ENCODE measurements at regions not wholly inside any gene's neighbourhood (a gene's known extent, or its start where the extent isn't known, plus 50 kb on each side); places are given as distances from the start of the nearest gene placed in this dataset.
"Not testable (repeated sequence)": the region's sequence is repeated elsewhere in the genome, so short reads cannot be mapped to it uniquely, and the experiment has no call there.

DNA sequence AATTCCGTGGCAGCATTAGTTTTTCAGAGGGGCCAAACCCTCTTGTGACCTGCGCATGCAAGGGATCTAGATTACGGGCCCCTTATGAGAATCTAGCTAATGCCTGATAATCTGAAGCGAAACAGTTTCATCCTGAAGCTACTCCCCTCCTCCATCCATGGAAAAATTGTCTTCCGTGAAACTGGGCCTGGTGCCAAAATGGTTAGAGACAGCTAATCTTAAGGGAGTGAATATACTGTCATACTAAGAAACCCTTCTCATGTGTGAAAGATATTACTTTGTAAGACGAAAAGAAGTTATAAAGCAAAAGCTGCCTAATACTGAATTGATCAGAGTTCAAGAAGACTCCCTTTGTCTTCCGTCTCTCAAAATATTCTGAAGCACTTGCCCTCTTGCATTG is 166.3 kb downstream of the DUSP10 start:
- DNase-seq (ENCODE audit: low spot score) = no peak

DNA sequence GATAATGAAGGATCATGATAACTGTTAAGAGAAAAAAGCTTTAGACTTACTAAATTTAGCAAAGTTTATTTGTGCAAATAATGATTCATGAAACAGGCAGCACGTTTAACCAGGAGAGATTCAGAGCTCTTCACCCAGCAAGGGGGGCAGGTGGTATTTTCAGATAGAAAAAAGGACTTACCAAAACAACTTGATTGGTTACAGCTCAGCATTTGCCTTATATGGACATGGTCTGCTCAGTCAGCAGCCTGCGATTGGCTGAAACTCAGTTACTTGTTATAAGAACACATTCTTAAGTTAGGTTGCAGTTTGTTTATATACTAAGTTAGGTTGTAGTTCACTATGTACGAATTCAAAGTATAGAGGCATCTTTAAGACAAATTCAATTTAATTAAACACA is 165.6 kb downstream of the DUSP10 start:
- DNase-seq (ENCODE audit: low spot score) = no peak

DNA sequence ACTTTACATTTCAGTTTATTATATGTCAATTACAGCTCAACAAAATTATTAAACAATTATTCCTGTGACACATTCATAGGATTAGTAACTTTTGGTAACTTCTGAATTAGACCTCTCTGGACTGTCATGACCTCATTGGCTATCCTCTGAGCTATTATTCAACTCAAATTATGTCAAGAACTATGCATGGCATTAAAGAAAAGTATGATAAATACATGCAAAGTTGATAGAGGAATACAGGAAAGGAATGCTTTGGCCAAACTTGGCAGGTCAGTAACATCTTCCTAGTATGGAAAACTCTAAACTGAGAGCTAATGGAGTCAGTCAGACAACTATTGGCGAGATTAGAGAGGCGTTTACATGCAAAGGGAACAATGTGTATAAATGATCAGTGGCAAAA is 158.4 kb downstream of the DUSP10 start:
- no peak for DNase-seq (ENCODE audit: low spot score)

DNA sequence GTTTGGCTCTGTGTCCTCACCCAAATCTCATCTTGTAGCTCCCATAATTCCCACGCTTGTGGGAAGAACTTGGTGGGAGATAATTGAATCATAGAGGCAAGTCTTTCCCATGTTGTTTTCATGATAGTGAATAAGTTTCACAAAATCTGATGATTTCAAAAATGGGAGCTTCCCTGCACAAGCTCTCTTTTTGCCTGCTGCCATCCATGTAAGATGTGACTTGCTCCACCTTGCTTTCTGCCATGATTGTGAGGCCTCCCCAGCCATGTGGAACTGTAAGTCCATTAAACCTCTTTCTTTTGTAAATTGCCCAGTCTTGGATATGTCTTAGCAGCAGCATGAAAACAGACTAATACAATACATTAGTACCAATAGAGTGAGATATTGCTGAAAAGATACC is 154.9 kb downstream of the DUSP10 start:
- DNase-seq (ENCODE audit: low spot score) = not testable (repeated sequence)

DNA sequence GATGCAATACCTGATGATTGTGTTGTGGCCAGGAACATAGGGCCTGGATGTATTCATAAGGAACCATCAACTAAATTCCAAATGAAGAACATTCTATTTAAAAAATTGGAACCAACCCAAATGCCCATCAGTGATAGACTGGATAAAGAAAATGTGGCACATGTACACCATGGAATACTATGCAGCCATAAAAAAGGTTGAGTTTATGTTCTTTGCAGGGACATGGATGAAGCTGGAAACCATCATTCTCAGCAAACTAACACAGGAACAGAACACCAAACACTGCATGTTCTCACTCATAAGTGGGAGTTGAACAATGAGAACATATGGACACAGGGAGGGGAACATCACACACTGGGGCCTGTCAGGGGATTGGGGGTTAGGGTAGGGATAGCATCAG is 150.6 kb downstream of the DUSP10 start:
- DNase-seq (ENCODE audit: low spot score) = not testable (repeated sequence)

DNA sequence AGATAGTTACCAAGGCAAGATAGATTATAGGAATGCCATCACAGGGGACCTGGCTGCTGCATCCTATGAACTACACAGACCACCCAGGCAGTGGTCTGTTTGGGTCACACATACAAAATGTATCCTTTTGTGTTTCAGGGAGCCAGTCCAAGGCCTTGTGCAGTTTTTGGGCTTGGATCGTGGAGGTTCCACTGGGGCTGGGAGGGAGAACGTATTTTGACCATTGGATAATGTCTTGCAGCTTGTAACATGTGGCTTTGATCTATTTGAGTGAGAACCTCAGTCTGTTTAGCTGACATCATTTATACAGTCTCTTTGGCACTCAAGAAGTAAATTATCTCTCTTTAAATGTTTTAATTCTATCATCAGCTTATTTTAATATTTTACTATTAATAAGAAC is 147.3 kb downstream of the DUSP10 start:
- DNase-seq (ENCODE audit: low spot score) = no peak

DNA sequence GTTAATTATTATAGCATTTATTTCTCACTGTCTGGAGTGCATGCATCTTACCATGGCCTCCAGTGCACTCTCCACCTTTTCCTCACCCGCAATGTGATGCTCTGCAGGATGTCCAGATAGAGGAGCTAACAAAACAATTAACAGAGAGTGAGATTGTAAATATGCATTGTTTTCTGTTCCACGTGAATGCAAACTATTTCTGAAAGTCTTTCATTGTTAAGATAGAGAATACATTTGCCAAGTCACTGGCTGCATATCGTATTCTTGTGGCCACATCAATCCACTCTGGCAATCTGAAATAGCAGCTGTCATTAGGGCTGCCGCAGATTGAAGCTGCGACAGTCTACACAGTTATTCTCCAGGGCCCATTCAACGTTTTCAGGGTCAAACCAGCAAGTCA is 143.8 kb downstream of the DUSP10 start:
- no peak for DNase-seq (ENCODE audit: low spot score)

DNA sequence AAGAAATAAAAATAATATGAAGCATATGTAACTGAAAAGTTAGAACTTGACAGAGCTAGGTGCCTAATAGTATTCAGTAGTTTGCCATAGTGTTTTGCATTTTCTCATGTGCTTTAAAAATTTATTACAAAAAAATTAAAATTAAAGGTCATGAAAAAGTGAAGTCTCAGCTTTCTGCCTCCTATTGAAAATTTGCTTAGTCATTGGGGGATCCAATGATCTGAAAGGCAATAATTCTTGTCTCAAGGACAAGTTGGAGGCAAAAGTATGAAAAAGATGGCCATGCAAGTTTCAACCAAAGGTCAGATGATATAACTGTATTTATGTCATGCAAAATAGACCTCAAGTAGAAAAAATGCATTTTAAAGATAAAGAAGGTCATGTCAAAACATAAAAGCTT is 140.7 kb downstream of the DUSP10 start:
- no peak for DNase-seq (ENCODE audit: low spot score)

DNA sequence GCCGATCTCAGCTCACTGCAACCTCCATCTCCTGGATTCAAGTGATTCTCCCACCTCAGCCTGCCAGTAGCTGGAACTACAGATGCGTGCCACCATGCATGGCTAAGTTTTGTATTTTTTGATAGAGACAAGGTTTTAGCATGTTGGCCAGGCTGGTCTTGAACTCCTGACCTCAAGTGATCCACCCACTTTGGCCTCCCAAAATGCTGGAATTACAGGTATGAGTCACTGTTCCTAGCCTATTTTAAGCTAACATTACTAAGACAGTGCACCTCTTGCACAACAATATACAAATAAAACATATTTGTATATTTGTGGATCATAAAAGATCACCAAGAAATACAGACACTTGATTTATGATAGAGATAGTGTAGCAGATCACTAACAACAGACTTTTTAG is 139.1 kb downstream of the DUSP10 start:
- DNase-seq (ENCODE audit: low spot score) = no peak

DNA sequence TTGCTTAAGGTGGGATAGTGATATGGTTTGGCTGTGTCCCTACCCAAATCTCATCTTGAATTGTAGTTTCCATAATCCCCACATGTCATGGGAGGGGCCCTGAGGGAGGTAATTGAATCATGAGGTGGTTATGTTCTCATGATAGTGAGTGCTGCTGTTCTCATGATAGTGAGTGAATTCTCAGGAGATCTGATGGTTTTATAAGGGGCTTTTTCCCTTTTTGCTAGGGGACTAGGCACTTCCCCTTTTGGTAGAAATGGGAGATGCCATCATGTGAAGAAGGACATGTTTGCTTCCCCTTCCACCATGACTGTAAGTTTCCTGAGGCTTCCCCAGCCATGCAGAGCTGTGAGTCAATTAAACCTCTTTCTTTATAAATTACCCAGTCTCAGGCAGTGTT is 137.5 kb downstream of the DUSP10 start:
- not testable (repeated sequence) for DNase-seq (ENCODE audit: low spot score)

DNA sequence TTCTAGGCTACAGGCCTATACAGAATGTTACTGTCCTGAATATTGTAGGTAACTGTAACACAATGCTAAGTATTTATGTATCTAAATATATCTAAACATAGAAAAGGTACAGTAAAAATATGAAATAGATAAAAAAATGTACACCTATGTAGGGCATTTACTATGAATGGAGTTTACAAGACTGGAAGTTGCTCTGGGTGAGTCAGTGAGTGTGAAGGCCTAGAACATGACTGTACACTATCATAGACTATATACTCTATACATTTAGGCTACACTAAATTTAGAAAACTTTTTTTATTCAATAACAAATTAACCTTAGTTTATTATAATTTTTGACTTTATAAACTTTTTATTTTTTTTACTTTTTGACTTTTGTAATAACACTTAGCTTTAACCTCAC is 136.9 kb downstream of the DUSP10 start:
- DNase-seq (ENCODE audit: low spot score) = no peak

DNA sequence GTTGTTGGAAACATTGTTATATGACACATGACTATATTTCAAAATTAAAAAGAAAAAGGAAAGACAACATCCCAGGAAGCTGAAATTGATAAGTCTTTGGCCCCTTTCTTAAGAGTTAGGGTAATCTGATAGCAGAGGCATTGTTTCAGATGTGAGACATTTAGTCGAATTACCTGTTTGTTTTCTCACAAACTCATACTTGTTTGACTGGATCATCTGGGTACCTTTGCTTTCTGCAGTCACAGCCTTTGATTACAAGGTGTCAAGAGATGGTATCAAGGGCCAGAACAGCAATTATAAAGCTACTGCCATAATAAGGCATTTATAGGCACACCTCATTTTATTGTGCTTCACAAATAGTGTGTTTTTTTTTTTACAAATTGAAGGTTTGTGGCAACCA is 136.3 kb downstream of the DUSP10 start:
- no peak for DNase-seq (ENCODE audit: low spot score)

DNA sequence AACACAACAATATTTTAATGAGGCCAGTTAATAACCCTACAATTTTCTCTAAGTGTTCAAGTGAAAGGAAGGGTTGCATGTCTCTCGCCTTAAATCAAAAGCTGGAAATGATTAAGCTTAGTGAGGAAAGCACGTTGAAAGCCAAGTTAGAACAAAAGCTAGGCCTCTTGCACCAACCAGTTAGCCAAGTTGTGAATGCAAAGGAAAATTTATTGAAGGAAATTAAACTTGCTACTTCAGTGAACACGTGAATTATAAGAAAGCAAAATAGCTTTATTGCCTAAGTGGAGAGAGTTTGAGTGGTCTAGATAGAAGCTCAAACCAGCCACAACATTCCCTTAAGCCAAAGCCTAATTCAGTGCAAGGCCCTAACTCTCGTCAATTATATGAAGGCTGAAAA is 135.6 kb downstream of the DUSP10 start:
- DNase-seq (ENCODE audit: low spot score) = no peak

DNA sequence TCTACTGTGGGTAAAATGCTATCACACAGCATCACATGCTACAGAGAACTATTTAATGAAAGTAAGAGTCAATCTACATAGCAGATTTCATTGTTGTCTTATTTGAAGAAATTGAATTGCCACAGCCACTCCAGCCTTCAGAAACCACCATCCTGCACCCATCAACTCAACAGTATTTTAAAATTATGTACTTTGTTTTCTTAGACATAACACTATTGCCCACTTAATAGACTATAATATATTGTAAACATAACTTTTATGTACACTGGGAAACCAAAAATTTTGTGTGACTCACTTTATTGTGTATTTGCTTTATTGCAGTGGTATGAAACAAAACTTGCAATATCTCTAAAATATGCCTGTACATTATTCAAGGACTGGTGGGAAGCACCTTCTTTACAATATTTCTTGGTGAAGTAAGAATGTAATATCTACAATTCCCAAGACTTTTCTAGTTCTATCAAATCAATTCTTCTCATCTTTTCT is 133.0 kb downstream of the DUSP10 start:
- DNase-seq (ENCODE audit: low spot score) = no peak

DNA sequence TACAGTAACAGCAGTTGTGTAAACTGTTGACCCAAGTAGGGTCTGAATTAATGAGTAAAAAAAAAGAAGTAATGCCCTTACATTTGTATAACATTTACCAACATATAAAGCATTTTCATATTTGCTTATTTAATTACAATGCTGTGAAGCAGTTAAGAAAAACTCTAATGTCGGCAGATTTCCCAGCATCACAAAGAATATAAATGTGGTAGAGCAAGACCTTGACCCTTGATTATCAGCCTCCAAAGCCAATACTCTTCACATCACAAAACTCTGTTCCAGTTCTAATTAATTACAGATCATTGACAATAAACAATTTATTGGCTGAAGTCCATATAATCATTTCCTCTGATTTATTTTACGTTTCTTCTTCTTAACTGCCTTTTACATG is 130.2 kb downstream of the DUSP10 start:
- DNase-seq (ENCODE audit: low spot score) = no peak

DNA sequence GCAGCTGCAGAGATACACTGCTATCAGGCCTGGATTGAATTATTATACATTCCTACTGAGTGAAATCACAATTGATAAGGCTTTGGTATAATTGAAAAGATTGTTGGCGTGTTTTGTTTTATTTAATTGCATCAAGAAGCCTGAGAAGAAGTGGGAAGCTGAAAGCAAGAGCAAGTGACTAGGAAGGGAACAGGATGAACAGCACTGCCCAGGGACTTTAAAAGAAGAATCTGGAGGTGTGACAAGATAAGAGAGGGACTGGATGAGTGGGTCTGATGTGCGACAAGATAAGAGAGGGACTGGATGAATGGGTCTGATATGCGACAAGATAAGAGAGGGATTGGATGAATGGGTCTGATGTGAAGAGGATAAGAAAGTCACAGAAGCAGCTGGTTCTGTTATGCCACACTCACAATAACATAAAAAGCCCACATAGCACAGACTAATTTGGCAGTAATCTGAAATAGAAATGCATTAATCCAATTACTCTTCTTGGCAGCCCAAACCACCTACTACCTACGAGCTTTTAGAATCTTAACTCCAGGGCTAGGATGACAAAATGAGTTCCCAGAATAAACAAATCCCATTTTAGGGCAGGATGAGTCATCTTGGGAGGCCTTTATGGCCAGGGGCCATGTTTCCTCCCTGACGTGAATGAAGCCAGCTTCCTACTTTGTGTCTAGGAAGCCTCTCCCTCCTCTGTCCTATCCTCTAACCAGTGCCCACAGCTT is 129.7 kb downstream of the DUSP10 start:
- no peak for DNase-seq (ENCODE audit: low spot score)

DNA sequence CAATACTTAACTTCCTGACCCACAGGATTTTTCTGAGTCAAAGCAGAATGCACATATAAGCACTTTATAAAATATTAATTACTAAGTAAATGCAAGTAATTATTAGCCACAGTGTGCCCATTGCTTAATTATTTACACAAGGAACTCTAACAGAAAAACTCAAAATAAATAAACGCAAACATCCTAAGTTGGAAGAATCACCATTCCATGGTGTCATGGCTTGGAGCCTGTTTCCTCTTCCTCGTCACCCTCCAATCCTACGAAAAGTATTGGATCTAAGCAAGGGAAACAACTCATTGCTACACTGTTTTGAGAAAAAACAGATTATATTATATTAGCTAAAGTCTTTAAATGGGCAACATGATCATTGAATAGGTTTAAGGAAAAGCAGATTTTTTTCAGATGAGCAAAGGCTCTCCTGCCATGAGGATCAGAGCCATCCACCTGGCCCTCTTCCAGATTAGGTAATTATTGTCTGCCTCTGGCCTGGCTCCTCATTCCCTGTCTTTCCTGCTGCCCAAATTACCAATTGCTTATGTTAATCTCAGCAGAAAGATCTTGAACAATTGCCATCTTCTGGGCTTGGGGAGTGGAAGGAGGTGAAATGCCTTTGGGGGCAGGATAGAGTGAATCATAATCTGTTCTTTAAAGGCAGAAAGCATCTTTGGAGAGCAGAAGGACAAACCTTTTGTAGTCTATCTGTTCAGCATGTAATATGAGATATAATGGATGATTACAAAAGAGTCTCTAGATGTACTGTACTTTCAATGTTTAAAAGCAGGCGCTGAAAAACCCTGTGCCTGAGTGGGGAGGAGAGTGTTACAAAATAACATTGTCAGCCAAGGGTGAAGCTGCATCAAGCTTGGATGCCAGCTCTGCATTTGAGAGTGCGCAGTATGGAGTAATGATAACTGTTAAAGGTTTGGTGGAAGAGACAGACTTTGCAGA is 121.2 kb downstream of the DUSP10 start:
- no peak for DNase-seq (ENCODE audit: low spot score)

DNA sequence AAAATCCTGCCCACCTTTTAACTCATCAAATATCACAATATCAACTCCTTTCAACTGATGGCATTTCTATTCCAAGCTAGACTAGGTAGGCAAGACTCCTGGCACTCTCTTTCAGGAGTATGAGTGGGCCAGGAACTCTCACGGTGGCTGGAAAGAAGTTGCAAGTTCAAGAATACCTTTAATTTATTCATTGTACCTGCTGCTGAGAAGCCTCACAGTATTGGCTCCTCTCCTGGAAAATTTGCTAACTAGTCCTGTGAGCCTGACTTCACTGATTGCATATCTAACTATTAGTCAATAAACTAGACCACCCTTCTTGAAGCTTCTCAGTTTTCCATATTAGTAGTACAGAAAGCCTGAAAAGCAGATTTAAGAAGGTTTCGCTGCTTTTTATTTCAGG is 120.2 kb downstream of the DUSP10 start:
- no peak for DNase-seq (ENCODE audit: low spot score)

DNA sequence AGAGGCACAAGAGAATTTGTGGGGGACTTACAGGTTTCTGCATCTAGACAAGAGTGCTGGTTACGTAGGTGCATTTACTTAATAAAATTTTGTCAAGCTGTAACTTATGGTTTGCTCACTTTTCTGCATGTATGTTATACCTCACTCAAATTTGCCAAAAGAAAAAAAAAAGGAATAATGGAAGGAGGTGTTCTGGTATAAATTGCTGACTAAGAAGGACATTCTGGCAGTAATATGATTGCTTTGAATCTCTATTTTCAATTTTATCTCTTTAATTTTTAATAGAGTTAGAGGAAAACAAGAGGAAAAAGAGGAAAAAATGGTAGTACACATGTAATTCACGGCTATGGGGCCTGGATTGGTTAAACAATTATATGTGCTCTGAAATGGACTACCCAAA is 119.5 kb downstream of the DUSP10 start:
- no peak for DNase-seq (ENCODE audit: low spot score)

DNA sequence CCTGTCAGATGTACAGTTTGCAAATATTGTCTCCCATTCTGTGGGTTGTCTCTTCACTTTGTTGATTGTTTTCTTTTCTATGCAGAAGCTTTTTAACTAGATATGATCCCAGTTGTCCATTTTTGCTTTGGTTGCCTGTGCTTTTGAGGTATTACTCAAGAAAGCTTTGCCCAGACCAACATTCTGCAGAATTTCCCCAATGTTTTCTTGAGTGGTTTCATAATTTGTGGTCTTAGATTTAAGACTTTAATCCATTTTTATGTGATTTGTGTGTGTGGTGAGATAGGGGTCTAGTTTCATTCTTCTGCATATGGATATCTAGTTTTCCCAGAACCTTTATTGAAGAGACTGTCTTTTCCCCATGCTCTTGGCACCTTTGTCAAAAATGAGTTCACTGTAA is 116.9 kb downstream of the DUSP10 start:
- DNase-seq (ENCODE audit: low spot score) = no peak

DNA sequence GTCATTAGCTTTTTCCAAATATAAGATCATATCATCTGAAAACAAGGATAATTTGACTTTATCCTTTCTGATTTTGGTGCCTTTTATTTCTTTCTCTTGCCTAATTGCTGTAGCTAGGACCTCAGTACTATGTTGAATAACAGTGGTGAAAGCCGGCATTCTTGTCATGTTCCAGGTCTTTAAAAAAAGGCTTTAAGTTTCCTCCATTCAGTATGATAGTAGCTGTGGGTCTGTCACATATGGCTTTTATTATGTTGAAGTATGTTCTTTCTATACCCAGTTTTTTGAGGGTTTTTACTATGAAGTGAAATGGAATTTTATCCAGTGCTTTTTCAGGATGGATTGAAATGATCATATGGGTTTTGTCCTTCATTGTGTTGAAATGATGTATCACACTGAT is 115.8 kb downstream of the DUSP10 start:
- no peak for DNase-seq (ENCODE audit: low spot score)

DNA sequence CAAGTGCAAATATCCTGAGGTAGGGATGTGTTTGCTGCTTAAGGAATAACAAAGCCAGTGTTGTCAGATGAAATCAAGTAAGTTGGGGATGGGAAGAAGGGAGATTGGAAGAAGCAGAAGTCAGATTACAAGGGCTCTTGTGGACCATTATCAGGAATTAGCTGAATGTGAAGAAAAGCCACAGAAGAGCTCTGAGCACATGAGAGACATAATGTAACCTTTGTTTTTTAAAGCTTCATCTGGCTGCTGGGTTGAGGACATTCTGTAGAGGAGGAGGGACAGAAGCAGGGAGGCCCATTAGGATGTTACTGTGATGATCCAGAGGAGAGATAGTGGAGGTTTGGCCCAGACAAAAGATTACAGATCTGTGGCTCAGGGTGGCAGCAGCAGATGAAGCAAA is 111.7 kb downstream of the DUSP10 start:
- DNase-seq (ENCODE audit: low spot score) = no peak

DNA sequence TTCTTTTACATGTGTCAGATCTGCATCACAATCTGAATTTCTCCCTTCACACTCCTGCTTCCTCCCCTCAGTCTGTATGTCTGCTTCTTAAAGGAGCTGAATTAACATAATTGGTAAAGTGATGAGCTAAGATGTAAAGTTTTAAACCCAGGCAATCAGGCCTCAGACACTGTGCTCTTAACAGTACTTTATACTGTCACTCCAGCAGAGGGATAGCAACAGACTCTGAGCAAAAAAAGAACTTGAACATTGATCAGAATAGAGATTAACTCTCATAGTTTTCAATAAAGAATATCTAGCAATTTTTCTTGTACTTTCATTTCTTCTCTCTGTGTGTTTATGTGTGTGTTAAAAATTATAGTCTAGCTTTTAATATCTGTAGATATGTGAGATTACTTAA is 110.3 kb downstream of the DUSP10 start:
- DNase-seq (ENCODE audit: low spot score) = no peak
